Astrocyte of the spinal cord (primary cell): ENCODE measurements at regions not wholly inside any gene's neighbourhood (a gene's known extent, or its start where the extent isn't known, plus 50 kb on each side); places are given as distances from the start of the nearest gene placed in this dataset.

Source experiments
- DNase-seq: peaks from one replicate; pipeline ENCODE4 v3.0.0; 2011; ENCODE audit warnings: low read depth, low spot score
- H3K4me3 ChIP-seq: 2 replicates; pipeline ENCODE4 v1.5.1; 2011; ENCODE audit warnings: low read depth, mild to moderate bottlenecking, low read length, moderate library complexity
- CTCF ChIP-seq: IDR thresholded peaks from 2 replicates; pipeline ENCODE4 v1.5.1; 2012; ENCODE audit warnings: low read depth, mild to moderate bottlenecking, low read length, inconsistent platforms
- in situ Hi-C: cut with HindIII; loops from 2 replicates; pipeline ENCODE4 v1.10.0; 2017; ENCODE audit warnings: low sequenced_read_pairs

GRCh38 chr3:144458283-144458682, 486.7 kb downstream of the DIPK2A start:
- no peak overlapping the region for H3K4me3 ChIP-seq
- no peak for TF ChIP-seq CTCF
- in situ Hi-C loops, result no loop called here
- no peak for DNase-seq

- H3K4me3 ChIP-seq, result no peak overlapping the region
- TF ChIP-seq CTCF, result no peak
- in situ Hi-C loops, result no loop called here
- no peak for DNase-seq
Observed at GRCh38 chr3:144462337-144462736, 490.7 kb downstream of the DIPK2A start.

- H3K4me3 ChIP-seq, result no peak overlapping the region
- TF ChIP-seq CTCF, result no peak
- no peak for DNase-seq
- in situ Hi-C loops, result no loop called here
Observed at GRCh38 chr3:144463911-144464310, 492.3 kb downstream of the DIPK2A start.

GRCh38 chr3:144466114-144466513, 494.5 kb downstream of the DIPK2A start:
- DNase-seq, result no peak
- H3K4me3 ChIP-seq, result no peak overlapping the region
- in situ Hi-C loops, result no loop called here
- TF ChIP-seq CTCF, result no peak

- no peak for TF ChIP-seq CTCF
- no peak overlapping the region for H3K4me3 ChIP-seq
- DNase-seq, result no peak
- in situ Hi-C loops, result no loop called here
Observed at GRCh38 chr3:144466540-144466939, 494.9 kb downstream of the DIPK2A start.

GRCh38 chr3:144470666-144471065, 499.0 kb downstream of the DIPK2A start:
- TF ChIP-seq CTCF, result no peak
- DNase-seq, result no peak
- no peak overlapping the region for H3K4me3 ChIP-seq
- in situ Hi-C loops, result no loop called here

GRCh38 chr3:144477593-144477992, 506.0 kb downstream of the DIPK2A start:
- no peak overlapping the region for H3K4me3 ChIP-seq
- no peak for TF ChIP-seq CTCF
- DNase-seq, result no peak
- in situ Hi-C loops, result no loop called here
